ENCODE measurements at regions not wholly inside any gene's neighbourhood (a gene's known extent, or its start where the extent isn't known, plus 50 kb on each side); places are given as distances from the start of the nearest gene placed in this dataset.
"Not testable (repeated sequence)": the region's sequence is repeated elsewhere in the genome, so short reads cannot be mapped to it uniquely, and the experiment has no call there.

DNA sequence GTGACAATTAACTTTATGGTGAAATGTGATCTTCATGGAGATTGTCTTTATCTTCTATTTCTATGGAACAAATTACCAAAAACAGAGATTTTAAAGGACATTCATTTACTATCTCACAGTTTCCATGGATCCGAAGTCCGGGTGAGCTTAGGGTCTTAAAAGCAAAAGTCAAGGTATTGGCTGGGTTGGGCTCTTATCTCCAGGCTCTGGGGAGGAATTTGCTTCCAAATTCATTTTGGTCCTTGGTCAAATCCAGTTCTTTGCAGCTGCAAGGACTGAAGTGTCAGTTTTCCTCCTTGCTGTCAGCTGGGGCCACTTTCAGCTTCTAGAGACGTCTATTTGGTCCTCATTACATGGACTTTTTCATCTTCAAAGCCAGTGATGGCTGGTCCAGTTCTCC, 395.8 kb upstream of the MAF start:
- DNase-seq: no peak

DNA sequence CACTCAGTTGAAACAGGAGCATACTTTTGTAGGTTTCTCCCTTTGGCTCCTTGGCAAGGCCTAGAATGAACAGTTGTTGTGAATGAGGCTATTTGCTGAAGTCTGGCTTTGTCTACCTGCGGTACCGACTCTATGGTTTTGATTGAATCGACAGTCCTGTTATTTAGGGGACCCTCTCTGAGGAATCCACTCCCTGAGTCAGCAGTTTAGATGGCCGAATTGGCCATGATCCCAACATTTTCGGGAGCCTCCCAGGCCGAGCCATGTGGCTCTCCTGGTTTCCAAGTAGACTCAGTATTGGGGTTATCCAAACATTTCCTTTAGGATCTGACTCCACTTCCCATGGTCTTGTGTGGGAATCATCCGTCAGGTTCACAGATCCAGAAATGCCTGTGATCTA, 394.8 kb upstream of the MAF start:
- no peak for DNase-seq

DNA sequence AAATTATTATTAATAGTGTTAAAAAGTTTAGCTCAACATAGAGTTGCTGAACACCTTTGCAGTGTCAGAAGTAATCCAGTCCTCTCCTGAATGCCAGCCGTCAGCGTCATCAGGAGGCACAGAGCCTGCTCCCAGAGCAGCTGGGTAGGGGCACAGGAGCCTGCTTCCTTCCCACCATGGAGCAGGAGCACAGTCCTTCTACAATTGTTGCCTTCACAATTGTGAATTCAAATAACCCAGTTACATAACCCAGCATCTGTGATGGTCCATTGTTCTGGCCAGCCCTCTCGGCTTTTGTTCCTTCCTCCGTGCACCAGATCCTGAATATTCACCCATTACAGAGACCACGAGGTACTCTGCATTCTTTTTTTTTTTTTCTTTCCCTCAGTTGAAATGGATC, 393.9 kb upstream of the MAF start:
- no peak for DNase-seq

DNA sequence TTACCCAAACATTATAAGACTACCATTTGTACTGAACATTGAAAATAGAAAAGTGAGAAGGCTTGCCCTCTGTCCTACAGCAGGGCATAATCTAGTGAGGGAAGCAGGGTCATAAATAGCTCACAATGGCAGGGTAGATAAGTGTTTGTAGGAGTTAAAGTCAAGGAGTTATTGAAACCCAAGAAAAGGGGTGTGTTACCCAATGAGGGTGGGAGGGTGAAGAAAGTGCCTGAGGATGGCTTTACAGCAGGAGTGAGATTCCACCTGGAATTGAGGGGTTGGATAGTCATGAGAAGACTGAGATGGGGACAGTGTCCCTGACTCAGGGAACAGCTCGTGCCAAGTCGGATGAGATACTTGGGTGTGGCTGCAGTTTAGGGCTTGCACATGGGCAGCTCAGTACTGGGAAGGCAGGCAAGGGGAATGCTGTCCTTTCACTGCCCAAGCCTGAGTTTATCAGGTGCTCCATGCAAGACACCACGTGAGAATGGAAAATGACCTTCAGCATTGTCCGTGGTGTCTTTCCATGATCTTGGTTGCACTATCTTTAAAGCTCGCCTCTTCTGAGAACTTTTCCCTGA, 393.2 kb upstream of the MAF start:
- no peak for DNase-seq

DNA sequence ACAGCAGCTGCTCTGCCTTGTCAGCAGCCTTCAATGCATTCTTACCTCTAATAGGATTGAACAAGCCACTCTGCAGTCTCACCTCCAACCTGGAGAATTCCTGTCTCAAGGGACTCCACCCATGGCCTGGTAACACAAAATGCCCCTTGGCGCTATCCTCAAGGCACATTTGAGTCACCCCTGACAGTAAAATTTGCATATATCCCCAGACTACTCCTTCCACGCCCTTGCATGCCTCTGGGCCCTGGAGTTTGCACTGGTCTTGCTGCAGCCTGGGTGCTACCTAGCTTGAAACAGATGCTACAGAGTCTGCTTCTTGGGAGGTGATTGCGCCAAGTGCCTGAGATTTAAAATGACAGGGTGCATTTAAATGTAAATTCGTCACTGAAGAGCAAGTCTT, 391.4 kb upstream of the MAF start:
- DNase-seq: no peak

DNA sequence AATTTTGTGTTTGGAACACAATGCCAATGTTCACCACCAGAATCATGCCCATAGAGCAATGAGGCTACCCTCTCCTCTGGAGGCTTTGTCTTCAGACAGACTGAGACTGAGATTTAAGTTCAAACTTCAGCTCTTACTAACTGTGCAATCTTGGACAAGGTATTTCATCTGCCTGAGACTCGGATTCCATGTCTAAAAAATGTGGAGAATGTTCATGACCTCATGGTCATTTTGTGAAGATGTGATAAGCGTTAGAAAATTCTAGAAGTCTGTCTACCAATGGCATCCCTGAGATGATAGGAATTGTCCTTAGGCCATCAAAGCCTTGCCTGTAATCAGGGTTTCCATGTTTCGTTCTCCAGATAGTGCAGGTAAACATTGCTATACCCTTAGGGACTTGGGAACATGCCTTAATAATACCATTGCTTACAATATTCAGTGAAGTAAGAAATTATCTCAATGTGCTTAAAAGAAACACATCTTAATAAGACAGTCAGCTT, 388.2 kb upstream of the MAF start:
- DNase-seq: no peak

DNA sequence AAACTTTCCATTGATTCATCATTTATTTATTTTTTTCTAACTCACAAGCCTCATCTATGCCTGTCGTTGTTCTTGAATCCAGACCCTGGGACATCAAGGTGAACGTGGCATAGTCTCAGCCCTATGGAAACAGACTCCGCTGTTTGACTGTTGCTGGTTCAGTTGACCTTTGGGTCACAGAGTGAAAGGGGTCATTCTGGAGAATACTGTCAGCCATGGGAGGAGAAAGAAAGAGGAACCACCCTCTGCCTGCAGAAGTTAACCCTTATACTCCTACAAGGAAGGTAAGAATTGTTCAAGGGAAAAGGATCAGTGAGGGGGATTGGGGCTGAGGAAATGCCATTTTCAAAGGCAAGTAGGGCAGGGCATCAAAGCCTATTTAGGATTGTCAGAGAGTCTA, 387.6 kb upstream of the MAF start:
- no peak for DNase-seq

DNA sequence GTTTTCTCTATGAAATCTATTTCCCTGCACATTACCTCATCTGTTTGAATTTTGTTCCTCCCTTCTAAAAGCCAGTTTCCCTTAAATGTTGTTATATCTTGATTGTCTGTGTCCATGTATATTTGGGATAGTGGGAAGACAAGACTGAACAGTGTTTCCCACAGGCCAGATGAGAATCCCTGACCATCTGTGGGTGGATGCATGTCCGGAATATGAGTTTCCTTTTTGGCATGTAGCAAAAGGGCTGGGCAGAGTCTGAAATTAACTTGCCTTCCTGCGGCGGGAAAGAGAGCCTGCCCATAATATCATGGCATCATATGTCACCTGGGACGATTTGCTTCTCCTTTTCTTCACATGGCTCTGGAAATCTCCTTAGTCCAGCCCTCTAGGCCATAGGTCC, 385.8 kb upstream of the MAF start:
- DNase-seq: no peak

DNA sequence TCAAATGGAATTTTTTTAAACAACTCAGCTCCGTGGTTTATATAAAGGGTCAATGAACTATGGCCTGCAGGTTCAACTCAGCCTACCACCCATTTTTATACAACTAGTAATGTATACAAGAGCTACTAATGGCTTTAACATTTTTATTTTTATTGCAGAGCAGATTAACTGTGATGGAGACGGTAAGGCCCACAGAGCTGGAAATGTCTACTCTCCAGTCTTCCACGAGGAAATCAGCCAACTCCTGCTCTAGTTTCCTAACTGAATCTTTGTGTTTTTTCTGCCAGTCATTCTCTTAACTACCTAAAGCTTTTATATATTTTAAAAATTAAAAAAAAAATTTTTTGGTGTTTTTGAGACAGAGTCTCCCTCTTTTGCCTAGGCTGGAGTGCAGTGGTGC, 385.1 kb upstream of the MAF start:
- no peak for DNase-seq

DNA sequence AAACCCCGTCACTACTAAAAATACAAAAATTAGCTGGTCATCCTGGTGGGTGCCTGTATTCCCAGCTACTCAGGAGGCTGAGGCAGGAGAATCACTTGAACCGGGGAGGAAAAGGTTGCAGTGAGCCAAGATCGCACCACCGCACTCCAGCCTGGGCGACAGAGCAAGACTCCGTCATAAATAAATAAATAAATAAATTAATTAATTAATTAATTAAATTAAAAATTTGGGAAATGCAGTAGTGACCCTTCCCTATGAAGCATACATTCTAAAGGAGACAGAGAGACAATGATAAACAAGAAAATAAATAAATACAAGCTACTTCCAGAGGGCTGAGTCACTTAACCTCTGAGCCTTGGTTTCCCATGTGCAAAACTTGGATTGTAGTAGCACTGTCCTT, 383.6 kb upstream of the MAF start:
- DNase-seq: not testable (repeated sequence)

DNA sequence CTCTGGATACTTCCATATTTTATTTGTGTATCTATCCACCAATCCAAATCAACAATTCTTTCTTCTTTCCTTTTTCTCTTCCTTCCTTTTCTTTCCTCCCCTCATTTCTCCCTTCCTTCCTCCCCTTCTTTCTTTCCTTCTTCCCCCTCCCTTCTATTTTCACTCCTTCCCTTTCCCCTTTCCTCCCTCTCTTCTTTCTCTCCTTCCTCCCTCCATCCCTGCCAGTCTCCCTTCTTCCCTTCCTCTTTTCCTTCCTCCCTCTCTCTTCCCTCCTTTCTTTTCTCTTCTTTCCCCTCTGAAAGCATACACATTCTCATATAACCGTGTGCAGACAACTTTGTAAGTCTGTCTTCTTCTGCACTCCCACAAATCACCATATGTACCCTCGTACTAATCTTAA, 382.3 kb upstream of the MAF start:
- DNase-seq: no peak

DNA sequence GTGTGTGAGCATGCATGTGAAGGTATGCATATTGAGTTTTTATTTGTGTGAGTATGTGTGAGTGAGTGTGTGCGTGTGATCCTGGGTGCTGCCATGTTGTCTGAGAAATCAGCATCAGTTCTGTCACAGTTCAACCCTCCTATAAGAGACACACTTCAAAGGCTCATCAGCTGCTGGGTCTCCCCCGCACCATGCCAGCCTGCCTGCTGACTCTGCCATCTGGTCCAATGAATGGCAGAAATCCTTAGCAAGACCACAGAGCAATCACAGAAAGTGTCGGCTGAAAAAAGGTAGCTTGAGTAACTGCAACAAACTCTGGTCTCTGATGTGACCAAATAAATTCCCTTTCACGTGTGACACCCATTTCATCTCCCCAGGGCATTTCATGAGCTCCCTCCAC, 381.8 kb upstream of the MAF start:
- DNase-seq: no peak

DNA sequence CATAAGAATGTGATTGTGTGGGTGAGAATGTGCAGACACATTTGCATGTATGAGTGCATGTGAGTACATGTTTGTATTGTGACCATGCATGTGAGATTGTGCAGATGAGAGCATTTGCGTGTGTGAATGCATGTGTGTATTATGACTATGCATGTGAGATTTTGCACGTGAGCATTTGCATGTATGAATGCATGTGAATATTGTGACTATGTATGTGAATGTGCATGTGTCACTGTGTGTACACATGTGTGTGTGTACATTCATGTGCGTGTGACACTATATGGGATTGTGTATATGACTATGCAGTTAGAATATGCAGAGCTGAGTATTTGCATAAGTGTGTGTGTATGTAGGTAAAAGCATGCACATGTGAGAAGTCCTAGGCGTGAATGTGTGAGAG, 381.3 kb upstream of the MAF start:
- no peak for DNase-seq

DNA sequence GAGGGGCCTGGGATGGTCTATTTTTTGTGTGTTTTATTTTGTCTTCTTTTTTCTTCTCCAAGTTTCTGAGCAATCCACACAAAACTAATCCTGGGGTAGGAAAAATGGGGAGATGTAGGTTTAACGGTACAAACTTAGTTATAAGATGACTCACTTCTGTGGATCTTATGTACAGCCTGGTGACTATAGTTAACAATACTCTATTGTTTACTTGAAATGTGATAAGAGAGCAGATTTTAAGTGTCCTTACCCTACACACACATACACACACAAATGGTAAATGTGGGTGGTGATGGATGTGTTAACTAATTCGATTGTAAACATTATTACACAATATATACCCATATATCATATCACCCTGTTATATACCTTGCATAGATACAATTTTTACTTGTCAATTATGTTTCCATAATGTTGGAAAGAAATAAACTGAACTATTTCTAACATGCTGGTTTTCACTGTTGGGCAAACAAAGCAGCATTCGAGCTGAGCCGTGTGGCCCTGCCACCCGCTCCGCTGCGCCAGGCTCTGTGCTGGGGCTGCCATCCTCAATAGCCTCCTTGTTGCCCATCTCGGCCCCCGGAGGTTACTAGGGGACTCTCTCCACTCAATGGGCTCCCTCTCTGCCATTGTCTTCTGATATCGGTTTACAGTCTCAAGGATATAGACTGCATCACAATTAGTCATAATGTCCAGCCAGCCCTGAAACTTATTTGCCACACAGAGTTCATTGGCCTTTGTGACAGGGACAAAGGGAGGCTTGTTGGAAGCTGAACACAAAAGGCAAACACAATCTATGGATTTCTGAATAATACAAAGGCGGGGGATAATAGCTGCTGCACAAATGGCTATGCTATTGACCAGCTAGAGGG, 380.3 kb upstream of the MAF start:
- DNase-seq: no peak

DNA sequence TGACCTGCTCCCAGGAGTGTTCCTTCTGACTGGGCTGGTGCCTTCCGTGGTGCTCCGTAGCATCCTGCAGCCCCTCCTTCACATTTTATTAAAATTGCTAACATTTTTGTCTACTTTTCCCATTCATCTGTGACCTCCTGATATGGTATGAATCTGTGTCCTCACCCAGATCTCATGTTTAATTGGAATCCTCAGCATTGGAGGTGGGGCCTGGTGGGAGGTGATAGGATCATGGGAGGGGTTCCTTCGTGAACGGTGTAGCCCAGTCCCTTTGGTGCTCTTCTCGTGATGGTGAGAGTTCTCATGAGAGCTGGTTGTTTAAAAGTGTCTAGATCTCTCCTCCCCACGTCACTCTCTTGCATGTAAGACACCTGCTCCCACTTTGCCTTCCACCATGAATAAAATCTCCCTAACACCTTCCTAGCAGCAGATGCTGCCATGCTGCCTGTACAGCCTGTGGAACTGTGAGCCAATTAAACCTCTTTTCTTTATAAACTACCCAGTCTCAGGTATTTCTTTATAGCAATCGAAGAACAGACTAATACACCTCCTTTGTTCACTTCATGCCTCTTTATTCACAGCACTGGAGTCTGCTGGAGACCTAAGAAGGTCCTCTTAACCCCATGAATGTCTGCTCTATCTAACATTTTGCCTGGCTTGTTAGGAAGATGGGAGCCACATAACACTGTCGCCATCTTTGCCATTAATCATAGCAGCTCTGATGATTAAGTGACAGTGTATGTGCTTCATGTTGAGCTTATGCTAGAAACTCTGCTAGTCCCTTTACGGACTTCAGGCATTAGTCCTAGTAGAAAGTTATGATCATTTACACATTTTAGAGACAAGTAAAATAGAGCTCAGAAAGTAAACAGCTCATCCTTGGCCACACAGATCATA, 377.7 kb upstream of the MAF start:
- DNase-seq: no peak

DNA sequence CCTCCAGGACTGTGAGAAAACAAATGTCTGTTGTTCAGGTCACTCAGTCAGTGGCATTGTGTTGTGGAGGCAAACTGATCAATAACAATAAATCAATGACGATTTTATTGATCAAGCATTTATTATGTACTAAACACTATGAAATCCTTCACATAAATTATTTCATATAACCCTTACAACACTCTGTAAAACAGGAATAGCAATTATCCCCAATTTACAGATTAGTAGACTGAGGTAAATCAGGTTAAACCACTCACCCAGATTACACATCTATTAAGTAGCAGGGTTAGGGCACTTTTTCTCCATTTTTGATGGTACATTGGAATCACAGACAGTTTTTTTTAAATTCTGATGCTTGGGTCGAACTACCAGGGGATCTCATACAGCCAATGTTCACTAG, 372.8 kb upstream of the MAF start:
- DNase-seq: no peak

DNA sequence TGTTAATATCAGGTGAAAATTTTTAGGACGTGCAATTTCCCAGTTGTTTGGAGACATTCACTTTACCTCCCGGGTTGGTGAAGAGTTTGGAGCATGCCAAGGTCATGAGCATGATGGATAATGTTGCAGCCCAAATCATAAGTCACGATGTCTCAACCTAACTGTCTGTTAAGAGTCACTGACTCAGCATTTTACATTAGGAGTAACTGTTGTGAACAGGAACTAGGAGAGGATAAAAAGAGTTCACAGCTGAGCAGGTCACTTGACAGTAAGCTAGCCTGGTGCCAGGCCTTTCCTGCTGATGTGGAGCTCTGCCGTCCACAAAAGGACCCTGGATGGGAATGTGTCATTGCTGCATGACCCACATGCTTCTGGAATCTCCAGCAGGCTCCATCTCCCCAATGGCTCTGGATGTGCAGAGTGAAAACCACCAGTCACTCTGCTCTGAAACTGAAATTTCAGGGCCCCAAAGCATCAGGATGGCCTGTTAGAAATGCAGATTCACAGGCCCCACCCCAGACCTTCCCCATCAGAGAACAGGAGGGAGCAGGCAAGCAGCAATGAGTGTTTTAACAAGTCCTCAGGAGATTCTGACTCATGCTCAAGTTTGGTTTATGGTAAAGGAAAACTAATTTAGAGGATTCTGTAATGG, 371.6 kb upstream of the MAF start:
- no peak for DNase-seq

DNA sequence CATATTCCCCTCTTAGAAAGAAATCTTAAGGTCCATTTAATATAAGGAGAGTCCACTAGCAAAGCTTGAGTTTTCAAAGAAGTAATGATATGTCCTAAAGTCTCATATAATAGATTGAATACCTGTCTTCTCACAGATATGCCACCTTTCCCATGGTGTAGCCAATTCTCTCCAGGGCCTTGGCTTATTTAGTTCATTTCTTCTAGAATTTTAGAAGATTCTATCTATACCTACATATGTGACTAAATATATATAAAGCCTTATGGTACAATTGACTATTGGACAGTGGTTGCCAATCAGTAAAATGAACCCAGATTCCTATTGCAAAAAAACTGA, 370.7 kb upstream of the MAF start:
- no peak for DNase-seq

DNA sequence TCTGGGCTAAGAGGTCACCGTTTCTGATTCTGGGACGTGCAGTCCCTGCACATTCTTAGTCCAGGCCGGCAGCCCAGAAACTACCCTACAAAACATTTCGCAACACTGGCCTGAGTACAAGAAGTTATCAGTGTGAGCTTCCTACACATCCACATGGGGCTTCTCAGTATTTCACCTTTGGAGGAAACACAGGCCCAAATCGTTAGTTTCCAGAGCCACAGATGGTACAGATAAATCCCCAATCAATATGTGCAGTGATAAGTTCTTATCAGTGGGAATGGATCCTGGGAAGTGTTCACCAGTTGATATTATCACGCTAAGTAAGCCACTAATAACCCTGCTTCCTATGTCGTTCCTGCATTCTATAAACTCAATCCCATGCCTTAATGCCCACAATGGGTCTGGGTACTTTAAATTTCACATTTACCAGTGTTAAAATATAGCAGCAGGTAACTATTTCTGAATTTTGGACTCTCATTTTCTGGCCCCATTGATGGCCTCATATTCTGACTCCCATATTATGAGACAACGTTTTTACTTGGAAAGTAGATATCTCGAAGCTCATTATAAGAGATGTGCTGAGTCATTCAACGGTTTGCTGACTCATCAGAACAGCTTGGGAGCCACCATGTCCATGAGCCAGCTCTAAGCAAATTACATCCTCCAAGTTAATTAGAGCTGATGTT, 370.2 kb upstream of the MAF start:
- DNase-seq: no peak

DNA sequence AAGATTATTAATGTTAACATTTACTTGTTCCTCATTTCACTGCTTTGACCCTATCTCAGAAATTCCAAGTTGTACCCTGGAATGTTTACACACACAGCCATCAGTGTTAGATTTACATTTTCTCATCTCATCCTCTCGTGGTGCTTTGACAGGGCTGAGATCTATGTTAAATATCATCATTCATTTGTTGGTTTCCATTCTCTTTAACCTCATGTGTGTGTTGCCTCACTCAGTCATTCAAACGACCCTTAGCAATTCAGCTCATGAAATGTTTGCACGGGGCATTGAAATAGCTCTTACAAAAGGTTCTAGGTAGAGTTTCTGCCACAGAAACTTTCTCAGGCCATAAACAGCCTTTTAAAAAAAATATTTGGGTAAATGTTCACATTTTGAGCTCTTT, 369.6 kb upstream of the MAF start:
- no peak for DNase-seq

DNA sequence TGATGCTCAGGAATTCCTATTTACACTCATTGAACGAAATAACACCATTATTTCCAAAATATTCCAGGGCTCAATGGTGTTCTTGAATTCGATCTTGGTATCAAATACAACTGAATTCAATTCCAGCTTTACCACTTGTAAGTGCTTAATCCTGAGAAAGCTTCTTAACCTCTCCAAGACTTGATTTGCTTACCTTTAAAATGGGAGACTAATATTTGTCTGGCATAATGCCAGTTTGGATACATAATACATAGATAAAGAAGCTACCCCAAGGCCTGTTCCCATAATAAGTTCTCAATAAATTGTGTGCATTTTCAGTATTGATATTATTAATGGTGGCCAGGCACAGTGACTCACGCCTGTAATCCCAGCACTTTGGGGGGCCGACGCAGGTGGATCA, 368.9 kb upstream of the MAF start:
- DNase-seq: no peak

DNA sequence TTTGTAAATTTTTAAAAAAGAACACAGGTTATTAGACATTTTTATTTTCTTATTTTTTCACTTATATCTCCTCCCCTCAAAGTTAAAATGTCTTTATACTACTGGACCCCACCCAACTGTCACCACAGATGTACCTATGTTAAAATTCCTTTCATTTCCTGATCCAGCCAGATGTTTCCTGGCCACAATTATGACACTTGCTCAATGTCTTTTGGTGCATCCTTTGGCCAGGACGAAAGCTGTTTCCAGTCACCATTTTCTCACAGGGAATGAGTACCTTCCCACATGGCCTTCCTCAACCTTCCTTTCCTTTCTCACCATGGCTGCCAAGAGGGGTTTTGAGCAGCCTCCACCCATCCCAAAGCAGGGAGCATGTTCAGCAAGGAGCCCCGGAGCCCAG, 365.7 kb upstream of the MAF start:
- no peak for DNase-seq

DNA sequence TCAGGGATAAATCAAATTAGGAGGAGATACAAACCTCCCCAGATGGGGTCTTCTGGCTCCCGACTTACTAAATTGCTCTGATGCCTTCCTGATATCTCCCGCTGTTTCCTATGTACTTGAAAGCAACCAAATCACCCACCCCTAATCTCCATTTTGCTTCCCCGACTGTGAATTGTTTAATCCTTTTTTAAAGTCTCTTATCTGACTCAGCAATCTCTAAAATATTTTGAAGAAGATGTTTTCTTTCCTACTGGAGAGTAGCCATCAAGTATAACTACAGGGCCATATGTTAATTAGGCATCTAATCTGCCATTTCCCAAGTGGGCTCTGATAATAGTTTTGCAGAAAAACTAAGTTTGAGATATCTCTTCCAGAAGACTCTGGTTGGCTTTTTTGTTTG, 365.2 kb upstream of the MAF start:
- no peak for DNase-seq
